ENCODE measurements at regions not wholly inside any gene's neighbourhood (a gene's known extent, or its start where the extent isn't known, plus 50 kb on each side); places are given as distances from the start of the nearest gene placed in this dataset.

- no peak for TF ChIP-seq CTCF (IDR thresholded peaks at IDR 0.05; ENCODE audit: extremely low read depth, missing control alignments)
- no peak for DNase-seq (ENCODE audit: low spot score)
Measured at GRCh38 chr3:103730744-103731143, 1295.9 kb downstream of the ZPLD1 start.

- no peak for DNase-seq (ENCODE audit: low spot score)
- TF ChIP-seq CTCF (IDR thresholded peaks at IDR 0.05; ENCODE audit: extremely low read depth, missing control alignments) = no peak
Measured at GRCh38 chr3:103752986-103753385, 1318.2 kb downstream of the ZPLD1 start.

GRCh38 chr3:103767635-103768034 lies 1332.8 kb downstream of the ZPLD1 start:
- DNase-seq (ENCODE audit: low spot score) = no peak
- no peak for TF ChIP-seq CTCF (IDR thresholded peaks at IDR 0.05; ENCODE audit: extremely low read depth, missing control alignments)

- no peak for TF ChIP-seq CTCF (IDR thresholded peaks at IDR 0.05; ENCODE audit: extremely low read depth, missing control alignments)
- DNase-seq (ENCODE audit: low spot score) = no peak
Measured at GRCh38 chr3:103785017-103785416, 1350.2 kb downstream of the ZPLD1 start.

GRCh38 chr3:103785537-103785936 lies 1350.7 kb downstream of the ZPLD1 start:
- no peak for DNase-seq (ENCODE audit: low spot score)
- no peak for TF ChIP-seq CTCF (IDR thresholded peaks at IDR 0.05; ENCODE audit: extremely low read depth, missing control alignments)

DNA sequence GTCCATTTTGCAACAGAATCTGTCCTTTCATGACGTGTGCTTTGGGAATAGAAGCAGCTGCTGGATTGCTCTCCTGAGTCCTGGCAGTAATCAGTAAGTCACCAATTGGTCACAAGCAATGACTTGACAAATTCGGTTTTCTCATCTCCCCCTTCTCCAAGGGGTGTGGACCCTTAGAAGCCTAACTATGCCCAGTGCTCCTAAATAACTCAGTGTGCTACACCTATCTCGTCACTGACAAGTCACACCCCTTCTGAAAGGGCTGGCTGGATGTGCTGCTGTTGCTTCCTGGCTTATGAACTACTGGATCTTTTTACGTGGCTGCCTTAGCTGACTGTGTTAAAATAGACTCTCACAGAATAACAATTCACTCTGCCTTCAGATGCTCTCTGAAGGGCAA lies 1351.5 kb downstream of the ZPLD1 start:
- TF ChIP-seq CTCF (IDR thresholded peaks at IDR 0.05; ENCODE audit: extremely low read depth, missing control alignments) = no peak
- no peak for DNase-seq (ENCODE audit: low spot score)

GRCh38 chr3:103787164-103787871 lies 1352.5 kb downstream of the ZPLD1 start:
- no peak for DNase-seq (ENCODE audit: low spot score)
- no peak for TF ChIP-seq CTCF (IDR thresholded peaks at IDR 0.05; ENCODE audit: extremely low read depth, missing control alignments)

Measured in GM20000 (cell line).